ENCODE measurements at regions not wholly inside any gene's neighbourhood (a gene's known extent, or its start where the extent isn't known, plus 50 kb on each side); places are given as distances from the start of the nearest gene placed in this dataset.
"Not testable (repeated sequence)": the region's sequence is repeated elsewhere in the genome, so short reads cannot be mapped to it uniquely, and the experiment has no call there.

GRCh38 chr16:86718118-86718517 lies 139.8 kb downstream of the FOXL1 start:
- DNase-seq = no peak

GRCh38 chr16:86722970-86723369 lies 144.6 kb downstream of the FOXL1 start:
- no peak for DNase-seq

GRCh38 chr16:86723689-86724088 lies 145.3 kb downstream of the FOXL1 start:
- DNase-seq = no peak

- no peak for DNase-seq
Measured at GRCh38 chr16:86725401-86725800, 147.1 kb downstream of the FOXL1 start.

- no peak for DNase-seq
Measured at GRCh38 chr16:86726340-86726739, 148.0 kb downstream of the FOXL1 start.

- DNase-seq = no peak
Measured at GRCh38 chr16:86727131-86727530, 148.8 kb downstream of the FOXL1 start.

GRCh38 chr16:86727632-86728031 lies 149.3 kb downstream of the FOXL1 start:
- DNase-seq = no peak

GRCh38 chr16:86729686-86730085 lies 151.3 kb downstream of the FOXL1 start:
- no peak for DNase-seq

GRCh38 chr16:86730086-86730485 lies 151.7 kb downstream of the FOXL1 start:
- no peak for DNase-seq

- no peak for DNase-seq
Measured at GRCh38 chr16:86730597-86730996, 152.2 kb downstream of the FOXL1 start.

GRCh38 chr16:86732621-86733295 lies 154.4 kb downstream of the FOXL1 start:
- DNase-seq = no peak

- no peak for DNase-seq
Measured at GRCh38 chr16:86733546-86734254, 155.4 kb downstream of the FOXL1 start.

- no peak for DNase-seq
Measured at GRCh38 chr16:86734543-86735460, 156.5 kb downstream of the FOXL1 start.

GRCh38 chr16:86735727-86736126 lies 157.4 kb downstream of the FOXL1 start:
- DNase-seq = no peak

GRCh38 chr16:86736502-86736901 lies 158.2 kb downstream of the FOXL1 start:
- no peak for DNase-seq

- no peak for DNase-seq
Measured at GRCh38 chr16:86737083-86737482, 158.7 kb downstream of the FOXL1 start.

GRCh38 chr16:86738322-86738721 lies 160.0 kb downstream of the FOXL1 start:
- DNase-seq = not testable (repeated sequence)

GRCh38 chr16:86739178-86739577 lies 160.8 kb downstream of the FOXL1 start:
- DNase-seq = no peak

GRCh38 chr16:86739808-86740207 lies 161.5 kb downstream of the FOXL1 start:
- DNase-seq = no peak

- no peak for DNase-seq
Measured at GRCh38 chr16:86740298-86740697, 161.9 kb downstream of the FOXL1 start.

- DNase-seq = no peak
Measured at GRCh38 chr16:86740906-86741799, 162.8 kb downstream of the FOXL1 start.

- no peak for DNase-seq
Measured at GRCh38 chr16:86747761-86748160, 169.4 kb downstream of the FOXL1 start.

GRCh38 chr16:86748652-86749051 lies 170.3 kb downstream of the FOXL1 start:
- DNase-seq = no peak
